H1 (cell line): ENCODE measurements at regions not wholly inside any gene's neighbourhood (a gene's known extent, or its start where the extent isn't known, plus 50 kb on each side); places are given as distances from the start of the nearest gene placed in this dataset.

Experiments
- CTCF ChIA-PET: fragments of 300-600 bp; sonication (Branson Sonifier 250); formaldehyde crosslinking; loops from one replicate; lab custom pipeline; 2021; ENCODE audit not compliant: partially characterized antibody; lab: Charles Lee
- POLR2A ChIA-PET: fragments of 300-600 bp; sonication (Branson Sonifier 250); formaldehyde crosslinking; loops from one replicate; lab custom pipeline; 2021; ENCODE audit warnings: inconsistent platforms; ENCODE audit not compliant: partially characterized antibody; lab: Charles Lee
- DNase-seq, 2 experiments: peaks; one replicate each; pipeline versions ENCODE4 v3.0.0 to v3.0.0-alpha.2; 2010 to 2022; ENCODE audit warnings: low spot score in 2 of 2, low read depth in 1 of 2, mixed read lengths in 1 of 2
- FAIRE-seq: peaks from 2 replicates; lab custom pipeline; 2011; peaks lifted over from hg19 to GRCh38; lab: Jason Lieb, UNC
- H2AFZ ChIP-seq: 2 replicates; pipeline ENCODE4 v1.8.1; 2012; ENCODE audit warnings: low read length, inconsistent platforms
- H2AK5ac ChIP-seq: 2 replicates; pipeline ENCODE4 v1.6.1; 2013; ENCODE audit warnings: low read depth, low read length
- H2BK120ac ChIP-seq: replicated peaks from 2 replicates; pipeline ENCODE3; 2013; ENCODE audit warnings: low read depth, low read length, inconsistent platforms
- H2BK12ac ChIP-seq: 2 replicates; pipeline ENCODE4 v1.6.1; 2013; ENCODE audit warnings: low read depth, low read length
- H2BK15ac ChIP-seq: 2 replicates; pipeline ENCODE4 v1.6.1; 2013; ENCODE audit warnings: low read length
- H2BK20ac ChIP-seq: 2 replicates; pipeline ENCODE4 v1.6.1; 2013; ENCODE audit warnings: low read length
- H2BK5ac ChIP-seq: 2 replicates; pipeline ENCODE4 v1.6.1; 2013; ENCODE audit warnings: low read depth, low read length
- H3K14ac ChIP-seq: 2 replicates; pipeline ENCODE4 v1.6.1; 2013; ENCODE audit warnings: inconsistent platforms; ENCODE audit not compliant: insufficient read length
- H3K18ac ChIP-seq: 2 replicates; pipeline ENCODE4 v1.6.1; 2013; ENCODE audit warnings: low read length; ENCODE audit errors: extremely low read depth
- H3K23ac ChIP-seq: 2 replicates; pipeline ENCODE4 v1.6.1; 2013; ENCODE audit warnings: inconsistent platforms; ENCODE audit not compliant: insufficient read length
- H3K23me2 ChIP-seq: 2 replicates; pipeline ENCODE4 v1.6.1; 2013; ENCODE audit warnings: low read depth, low read length
- H3K27ac ChIP-seq: 2 replicates; pipeline ENCODE4 v1.6.1; 2011; ENCODE audit warnings: low read depth, low read length, inconsistent platforms
- H3K27me3 ChIP-seq, 4 experiments: replicated peaks in 1 of 4; 1 replicate in 1 of 4; 2 replicates in 3 of 4; pipeline versions ENCODE4 v1.6.1 to v1.8.1; 2011 to 2013; ENCODE audit warnings: low read length in 3 of 4, mild to moderate bottlenecking in 3 of 4, inconsistent platforms in 2 of 4, mixed read lengths in 2 of 4, moderate library complexity in 1 of 4; ENCODE audit not compliant: control insufficient read depth in 3 of 4, insufficient read depth in 3 of 4; ENCODE audit errors: extremely low read depth in 1 of 4
- H3K36me3 ChIP-seq, 4 experiments: 2 replicates each; pipeline versions ENCODE4 v1.6.1 to v1.8.1; 2011 to 2013; ENCODE audit warnings: mild to moderate bottlenecking in 4 of 4, low read length in 3 of 4, moderate library complexity in 2 of 4, control low read depth in 1 of 4, inconsistent platforms in 1 of 4; ENCODE audit not compliant: insufficient read depth in 4 of 4, control insufficient read depth in 2 of 4
- H3K4ac ChIP-seq: replicated peaks from 2 replicates; pipeline ENCODE3; 2013; ENCODE audit warnings: low read length, low read depth, mixed read lengths, inconsistent platforms; ENCODE audit not compliant: insufficient read length
- H3K4me1 ChIP-seq, 4 experiments: replicated peaks in 1 of 4; 1 replicate in 1 of 4; 2 replicates in 3 of 4; pipeline versions ENCODE4 v1.6.1 to v1.8.1; 2011 to 2013; ENCODE audit warnings: low read length in 3 of 4, inconsistent platforms in 2 of 4, mixed read lengths in 1 of 4; ENCODE audit not compliant: insufficient read depth in 4 of 4, control insufficient read depth in 3 of 4
- H3K4me2 ChIP-seq, 2 experiments: 2 replicates each; pipeline versions ENCODE4 v1.6.1 to v1.8.1; 2011 to 2013; ENCODE audit warnings: low read depth in 2 of 2, low read length in 2 of 2, control low read depth in 1 of 2, inconsistent platforms in 1 of 2, mild to moderate bottlenecking in 1 of 2; ENCODE audit not compliant: insufficient read depth in 1 of 2
- H3K4me3 ChIP-seq, 4 experiments: fragments of 200-600, 300-600 bp in 1 of 4; sonication (generic), shearing (Covaris generic), sonication (Bioruptor Twin) in 1 of 4; 2 replicates each; pipeline versions ENCODE4 v1.5.1 to v1.8.1; 2011 to 2016; ENCODE audit warnings: low read length in 4 of 4, low read depth in 3 of 4, control low read depth in 2 of 4, inconsistent platforms in 2 of 4, mild to moderate bottlenecking in 2 of 4, mixed read lengths in 1 of 4, moderate library complexity in 1 of 4; ENCODE audit not compliant: insufficient read depth in 2 of 4; ENCODE audit errors: extremely low read depth in 1 of 4
- H3K56ac ChIP-seq: replicated peaks from 2 replicates; pipeline ENCODE3; 2013; ENCODE audit warnings: low read depth, mild to moderate bottlenecking, mixed read lengths, low read length, inconsistent platforms; ENCODE audit not compliant: insufficient read length
- H3K79me1 ChIP-seq: 2 replicates; pipeline ENCODE4 v1.6.1; 2013; ENCODE audit warnings: low read depth, low read length, control low read depth
- H3K79me2 ChIP-seq, 2 experiments: 2 replicates each; pipeline versions ENCODE4 v1.6.1 to v1.8.1; 2012 to 2013; ENCODE audit warnings: low read length in 2 of 2, mild to moderate bottlenecking in 2 of 2, inconsistent platforms in 1 of 2; ENCODE audit not compliant: insufficient read depth in 2 of 2, control insufficient read depth in 1 of 2
- H3K9ac ChIP-seq, 4 experiments: replicated peaks in 1 of 4; 1 replicate in 1 of 4; 2 replicates in 3 of 4; pipeline versions ENCODE4 v1.6.1 to v1.8.1; 2011 to 2013; ENCODE audit warnings: low read depth in 3 of 4, low read length in 3 of 4, control low read depth in 2 of 4, mild to moderate bottlenecking in 2 of 4, moderate library complexity in 2 of 4, inconsistent platforms in 1 of 4; ENCODE audit errors: extremely low read depth in 1 of 4
- H3K9me3 ChIP-seq, 2 experiments: 2 replicates each; pipeline versions ENCODE4 v1.6.1 to v1.8.1; 2012 to 2013; ENCODE audit warnings: mild to moderate bottlenecking in 2 of 2, moderate library complexity in 2 of 2, control low read depth in 1 of 2, inconsistent platforms in 1 of 2, low read depth in 1 of 2, low read length in 1 of 2, mixed read lengths in 1 of 2; ENCODE audit not compliant: insufficient read depth in 2 of 2
- H4K20me1 ChIP-seq, 2 experiments: replicated peaks in 1 of 2; 2 replicates each; pipeline versions ENCODE3 to v1.8.1; 2011 to 2013; ENCODE audit warnings: inconsistent platforms in 2 of 2, low read length in 2 of 2, mild to moderate bottlenecking in 1 of 2; ENCODE audit not compliant: insufficient read depth in 2 of 2, control insufficient read depth in 1 of 2
- H4K5ac ChIP-seq: 2 replicates; pipeline ENCODE4 v1.6.1; 2013; ENCODE audit warnings: low read length, low read depth, mixed read lengths, inconsistent platforms; ENCODE audit not compliant: insufficient read length
- H4K8ac ChIP-seq: 2 replicates; pipeline ENCODE4 v1.8.0; 2013; ENCODE audit warnings: mild to moderate bottlenecking, moderate library complexity, low read length, inconsistent platforms; ENCODE audit not compliant: insufficient read depth; ENCODE audit errors: extremely low read depth
- H4K91ac ChIP-seq: replicated peaks from 2 replicates; pipeline ENCODE3; 2013; ENCODE audit warnings: low read length, mixed read lengths, inconsistent platforms; ENCODE audit not compliant: insufficient read length
- CHD2 ChIP-seq: IDR thresholded peaks from 2 replicates; pipeline ENCODE4 v1.6.1; 2012; ENCODE audit warnings: low read length, improper control_type of control experiment
- JUN ChIP-seq: IDR thresholded peaks from 2 replicates; pipeline ENCODE4 v1.6.1; 2011; ENCODE audit warnings: low read depth, mild to moderate bottlenecking, improper control_type of control experiment, low read length
- KDM1A ChIP-seq: fragments of 200-600, 300-600 bp; sonication (generic); IDR thresholded peaks from 2 replicates; pipeline ENCODE4 v1.7.1; 2016; ENCODE audit warnings: mild to moderate bottlenecking, low read length, borderline replicate concordance
- PHF8 ChIP-seq: fragments of 200-600 bp; sonication (generic); conservative IDR thresholded peaks from 2 replicates; pipeline ENCODE4 v1.7.1; 2012; ENCODE audit warnings: low read depth, mild to moderate bottlenecking, inconsistent platforms, low read length, moderate library complexity
- RAD21 ChIP-seq, 2 experiments: IDR thresholded peaks in 1 of 2; conservative IDR thresholded peaks in 1 of 2; 2 replicates each; pipeline ENCODE4 v1.6.1; 2011; ENCODE audit warnings: low read depth in 2 of 2, low read length in 2 of 2, improper control_type of control experiment in 1 of 2, inconsistent platforms in 1 of 2, mild to moderate bottlenecking in 1 of 2, moderate library complexity in 1 of 2
- TAF7 ChIP-seq: optimal IDR thresholded peaks from 2 replicates; pipeline ENCODE3; 2011; ENCODE audit warnings: low read depth, mild to moderate bottlenecking, inconsistent platforms, low read length, moderate library complexity, borderline replicate concordance
- TCF12 ChIP-seq: IDR thresholded peaks from 2 replicates; pipeline ENCODE4 v1.6.1; 2011; ENCODE audit warnings: low read depth, mild to moderate bottlenecking, low read length
- WGBS, 2 experiments: shearing (Covaris generic) in 1 of 2; methylation state at CpG; one replicate each; pipeline versions ENCODE4 v1.1.6 to v1.1.7; 2013 to 2015; ENCODE audit warnings: low lambda C conversion rate in 2 of 2, mixed read lengths in 2 of 2, inconsistent platforms in 1 of 2, low coverage in 1 of 2, missing lambda C conversion rate in 1 of 2; ENCODE audit not compliant: insufficient replicate concordance in 2 of 2, insufficient coverage in 1 of 2, insufficient read length in 1 of 2; ENCODE audit errors: extremely low coverage in 1 of 2, missing lambda C conversion rate in 1 of 2; 5-methylcytosine and 5-hydroxymethylcytosine counted together

DNA sequence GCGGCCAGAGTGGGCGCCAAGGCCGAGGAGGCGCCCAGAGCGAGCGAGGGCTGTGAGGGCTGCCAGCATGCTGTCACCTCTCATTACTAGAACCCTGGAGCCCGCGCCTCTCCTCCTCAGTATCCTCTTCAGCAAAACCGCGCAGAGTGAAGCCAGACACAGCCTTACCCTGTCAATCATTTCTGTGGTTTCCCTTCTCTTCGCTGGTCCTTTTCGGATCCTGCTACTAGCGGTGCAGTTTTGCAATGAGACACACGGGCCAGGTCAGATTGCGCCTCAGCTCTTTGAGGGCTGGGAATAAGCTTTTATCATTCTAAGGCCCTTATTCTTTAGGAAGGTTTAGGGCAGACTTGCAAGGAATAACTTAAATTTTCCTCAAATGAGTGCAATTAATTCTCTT lies 55.5 kb upstream of the FAM171A1 start:
- no peaks in the 10 kb centered on the region for H3K79me2 ChIP-seq
- no peak for DNase-seq
- H3K23me2 ChIP-seq, result no peaks in the 10 kb centered on the region
- no peak for FAIRE-seq
- no peak overlapping the region for H3K23ac ChIP-seq
- H2BK20ac ChIP-seq, result no peak overlapping the region
- no peak overlapping the region for H3K56ac ChIP-seq
- no peaks in the 10 kb centered on the region for H4K20me1 ChIP-seq
- H3K14ac ChIP-seq, result no peak overlapping the region
- H3K27ac ChIP-seq, result no peak overlapping the region
- H3K4me2 ChIP-seq, result no peak overlapping the region
- H3K9me3 ChIP-seq, result no peaks in the 10 kb centered on the region
- H2BK15ac ChIP-seq, result no peak overlapping the region
- no peak overlapping the region for H2BK120ac ChIP-seq
- no peak for TF ChIP-seq TCF12
- TF ChIP-seq JUN, result no peak
- no peak for TF ChIP-seq RAD21 (IDR thresholded peaks at IDR 0.05 in 1 of 2, conservative IDR thresholded peaks at IDR 0.05 in 1 of 2; ENCODE audit: low read depth in 2 of 2, low read length in 2 of 2)
- no peak for TF ChIP-seq TAF7
- no peak for TF ChIP-seq PHF8
- no peak for TF ChIP-seq KDM1A
- TF ChIP-seq CHD2, result no peak
- TF ChIP-seq, all 59 proteins: peak for 0
- Histone ChIP-seq H3K4me3 (no peak overlapping the region), H3K18ac (no peak overlapping the region), H2BK5ac (no peak overlapping the region), H2BK12ac (no peak overlapping the region), H2AK5ac (no peak overlapping the region), H2AFZ (peak overlapping the region; percentile 39; the same call in 1 of the 2 replicates), H4K91ac (no peak overlapping the region), H3K4ac (no peak overlapping the region), H3K36me3 (no peaks in the 10 kb centered on the region), H3K27me3 (no peaks in the 10 kb centered on the region), H4K8ac (no peak overlapping the region), H3K4me1 (no peaks in the 10 kb centered on the region), H4K5ac (no peak overlapping the region), H3K79me1 (no peaks in the 10 kb centered on the region), H3K9ac (no peak overlapping the region)
- 95% methylated on average over 14 of the region's 15 CpGs; no CpG with 5 or more reads in 1 of the 2 experiments for WGBS, 2 experiments
- POLR2A ChIA-PET, result no interaction called here
- CTCF ChIA-PET, result interaction anchor here (1.2 to 3.2 kb wide), 6 partner anchors 13 to 292 kb away, joined by 3 to 13 read pairs (median 4); no protein-coding TSS in a partner anchor
